ENCODE measurements at regions not wholly inside any gene's neighbourhood (a gene's known extent, or its start where the extent isn't known, plus 50 kb on each side); places are given as distances from the start of the nearest gene placed in this dataset.

DNA sequence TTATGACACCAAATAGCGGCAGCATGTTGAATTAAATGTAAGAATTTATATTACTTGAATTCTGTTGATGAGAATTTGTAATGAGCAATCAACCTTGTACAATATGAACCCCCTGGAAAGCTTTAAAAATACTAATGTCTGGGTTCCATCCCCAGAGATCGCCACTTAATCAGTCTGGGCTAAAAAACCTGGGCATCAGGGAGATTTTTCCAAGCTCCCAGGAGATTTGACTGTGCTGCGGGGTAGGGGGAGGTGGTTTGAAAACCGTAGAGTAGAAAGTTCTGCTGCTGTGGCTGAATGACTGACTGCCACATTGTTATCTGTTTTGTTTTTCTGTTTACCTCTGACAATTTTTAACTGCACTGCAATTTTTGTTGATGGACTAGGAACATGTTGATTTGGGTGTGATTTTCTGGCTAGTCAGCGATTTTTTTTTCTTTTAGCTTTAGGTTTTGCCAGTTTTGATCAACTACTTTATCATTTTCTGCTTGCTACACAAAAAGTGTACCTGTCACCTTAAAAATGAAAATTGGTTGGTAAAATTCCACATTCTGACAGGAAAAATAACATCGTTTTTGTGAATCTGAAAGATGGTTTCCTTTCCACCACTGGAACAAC is 79.3 kb downstream of the PCTP start:
- TF ChIP-seq, protein P1, sequence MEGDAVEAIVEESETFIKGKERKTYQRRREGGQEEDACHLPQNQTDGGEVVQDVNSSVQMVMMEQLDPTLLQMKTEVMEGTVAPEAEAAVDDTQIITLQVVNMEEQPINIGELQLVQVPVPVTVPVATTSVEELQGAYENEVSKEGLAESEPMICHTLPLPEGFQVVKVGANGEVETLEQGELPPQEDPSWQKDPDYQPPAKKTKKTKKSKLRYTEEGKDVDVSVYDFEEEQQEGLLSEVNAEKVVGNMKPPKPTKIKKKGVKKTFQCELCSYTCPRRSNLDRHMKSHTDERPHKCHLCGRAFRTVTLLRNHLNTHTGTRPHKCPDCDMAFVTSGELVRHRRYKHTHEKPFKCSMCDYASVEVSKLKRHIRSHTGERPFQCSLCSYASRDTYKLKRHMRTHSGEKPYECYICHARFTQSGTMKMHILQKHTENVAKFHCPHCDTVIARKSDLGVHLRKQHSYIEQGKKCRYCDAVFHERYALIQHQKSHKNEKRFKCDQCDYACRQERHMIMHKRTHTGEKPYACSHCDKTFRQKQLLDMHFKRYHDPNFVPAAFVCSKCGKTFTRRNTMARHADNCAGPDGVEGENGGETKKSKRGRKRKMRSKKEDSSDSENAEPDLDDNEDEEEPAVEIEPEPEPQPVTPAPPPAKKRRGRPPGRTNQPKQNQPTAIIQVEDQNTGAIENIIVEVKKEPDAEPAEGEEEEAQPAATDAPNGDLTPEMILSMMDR (IDR thresholded peaks at IDR 0.05), result no peak
- TF ChIP-seq ZBTB21 (CRISPR knock-in tag; IDR thresholded peaks at IDR 0.05; ENCODE audit: borderline replicate concordance), result no peak
- TF ChIP-seq NFYB (CRISPR knock-in tag; conservative IDR thresholded peaks at IDR 0.05; ENCODE audit: low read depth), result no peak
- no peak for TF ChIP-seq NR3C1 (CRISPR knock-in tag; conservative IDR thresholded peaks at IDR 0.05; ENCODE audit: low read depth)
- TF ChIP-seq, protein P2, sequence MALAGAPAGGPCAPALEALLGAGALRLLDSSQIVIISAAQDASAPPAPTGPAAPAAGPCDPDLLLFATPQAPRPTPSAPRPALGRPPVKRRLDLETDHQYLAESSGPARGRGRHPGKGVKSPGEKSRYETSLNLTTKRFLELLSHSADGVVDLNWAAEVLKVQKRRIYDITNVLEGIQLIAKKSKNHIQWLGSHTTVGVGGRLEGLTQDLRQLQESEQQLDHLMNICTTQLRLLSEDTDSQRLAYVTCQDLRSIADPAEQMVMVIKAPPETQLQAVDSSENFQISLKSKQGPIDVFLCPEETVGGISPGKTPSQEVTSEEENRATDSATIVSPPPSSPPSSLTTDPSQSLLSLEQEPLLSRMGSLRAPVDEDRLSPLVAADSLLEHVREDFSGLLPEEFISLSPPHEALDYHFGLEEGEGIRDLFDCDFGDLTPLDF (CRISPR knock-in tag; IDR thresholded peaks at IDR 0.05), result no peak
- TF ChIP-seq, protein P3, sequence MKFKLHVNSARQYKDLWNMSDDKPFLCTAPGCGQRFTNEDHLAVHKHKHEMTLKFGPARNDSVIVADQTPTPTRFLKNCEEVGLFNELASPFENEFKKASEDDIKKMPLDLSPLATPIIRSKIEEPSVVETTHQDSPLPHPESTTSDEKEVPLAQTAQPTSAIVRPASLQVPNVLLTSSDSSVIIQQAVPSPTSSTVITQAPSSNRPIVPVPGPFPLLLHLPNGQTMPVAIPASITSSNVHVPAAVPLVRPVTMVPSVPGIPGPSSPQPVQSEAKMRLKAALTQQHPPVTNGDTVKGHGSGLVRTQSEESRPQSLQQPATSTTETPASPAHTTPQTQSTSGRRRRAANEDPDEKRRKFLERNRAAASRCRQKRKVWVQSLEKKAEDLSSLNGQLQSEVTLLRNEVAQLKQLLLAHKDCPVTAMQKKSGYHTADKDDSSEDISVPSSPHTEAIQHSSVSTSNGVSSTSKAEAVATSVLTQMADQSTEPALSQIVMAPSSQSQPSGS (CRISPR knock-in tag; IDR thresholded peaks at IDR 0.05; ENCODE audit: borderline replicate concordance, low read depth), result no peak
- TF ChIP-seq ZNF263 (CRISPR knock-in tag; IDR thresholded peaks at IDR 0.05; ENCODE audit: low read depth), result no peak
- TF ChIP-seq, protein P4, sequence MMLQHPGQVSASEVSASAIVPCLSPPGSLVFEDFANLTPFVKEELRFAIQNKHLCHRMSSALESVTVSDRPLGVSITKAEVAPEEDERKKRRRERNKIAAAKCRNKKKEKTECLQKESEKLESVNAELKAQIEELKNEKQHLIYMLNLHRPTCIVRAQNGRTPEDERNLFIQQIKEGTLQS (CRISPR knock-in tag; conservative IDR thresholded peaks at IDR 0.05), result no peak
- no peak for TF ChIP-seq ESRRA (CRISPR knock-in tag; IDR thresholded peaks at IDR 0.05; ENCODE audit: borderline replicate concordance)
- TF ChIP-seq, protein P5, sequence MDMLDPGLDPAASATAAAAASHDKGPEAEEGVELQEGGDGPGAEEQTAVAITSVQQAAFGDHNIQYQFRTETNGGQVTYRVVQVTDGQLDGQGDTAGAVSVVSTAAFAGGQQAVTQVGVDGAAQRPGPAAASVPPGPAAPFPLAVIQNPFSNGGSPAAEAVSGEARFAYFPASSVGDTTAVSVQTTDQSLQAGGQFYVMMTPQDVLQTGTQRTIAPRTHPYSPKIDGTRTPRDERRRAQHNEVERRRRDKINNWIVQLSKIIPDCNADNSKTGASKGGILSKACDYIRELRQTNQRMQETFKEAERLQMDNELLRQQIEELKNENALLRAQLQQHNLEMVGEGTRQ (CRISPR knock-in tag; IDR thresholded peaks at IDR 0.05), result no peak
- TF ChIP-seq, protein P6, sequence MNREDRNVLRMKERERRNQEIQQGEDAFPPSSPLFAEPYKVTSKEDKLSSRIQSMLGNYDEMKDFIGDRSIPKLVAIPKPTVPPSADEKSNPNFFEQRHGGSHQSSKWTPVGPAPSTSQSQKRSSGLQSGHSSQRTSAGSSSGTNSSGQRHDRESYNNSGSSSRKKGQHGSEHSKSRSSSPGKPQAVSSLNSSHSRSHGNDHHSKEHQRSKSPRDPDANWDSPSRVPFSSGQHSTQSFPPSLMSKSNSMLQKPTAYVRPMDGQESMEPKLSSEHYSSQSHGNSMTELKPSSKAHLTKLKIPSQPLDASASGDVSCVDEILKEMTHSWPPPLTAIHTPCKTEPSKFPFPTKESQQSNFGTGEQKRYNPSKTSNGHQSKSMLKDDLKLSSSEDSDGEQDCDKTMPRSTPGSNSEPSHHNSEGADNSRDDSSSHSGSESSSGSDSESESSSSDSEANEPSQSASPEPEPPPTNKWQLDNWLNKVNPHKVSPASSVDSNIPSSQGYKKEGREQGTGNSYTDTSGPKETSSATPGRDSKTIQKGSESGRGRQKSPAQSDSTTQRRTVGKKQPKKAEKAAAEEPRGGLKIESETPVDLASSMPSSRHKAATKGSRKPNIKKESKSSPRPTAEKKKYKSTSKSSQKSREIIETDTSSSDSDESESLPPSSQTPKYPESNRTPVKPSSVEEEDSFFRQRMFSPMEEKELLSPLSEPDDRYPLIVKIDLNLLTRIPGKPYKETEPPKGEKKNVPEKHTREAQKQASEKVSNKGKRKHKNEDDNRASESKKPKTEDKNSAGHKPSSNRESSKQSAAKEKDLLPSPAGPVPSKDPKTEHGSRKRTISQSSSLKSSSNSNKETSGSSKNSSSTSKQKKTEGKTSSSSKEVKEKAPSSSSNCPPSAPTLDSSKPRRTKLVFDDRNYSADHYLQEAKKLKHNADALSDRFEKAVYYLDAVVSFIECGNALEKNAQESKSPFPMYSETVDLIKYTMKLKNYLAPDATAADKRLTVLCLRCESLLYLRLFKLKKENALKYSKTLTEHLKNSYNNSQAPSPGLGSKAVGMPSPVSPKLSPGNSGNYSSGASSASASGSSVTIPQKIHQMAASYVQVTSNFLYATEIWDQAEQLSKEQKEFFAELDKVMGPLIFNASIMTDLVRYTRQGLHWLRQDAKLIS (CRISPR knock-in tag; IDR thresholded peaks at IDR 0.05; ENCODE audit: borderline replicate concordance), result no peak
- no peak for TF ChIP-seq TEAD4 (CRISPR knock-in tag; IDR thresholded peaks at IDR 0.05)
